ENCODE measurements at regions not wholly inside any gene's neighbourhood (a gene's known extent, or its start where the extent isn't known, plus 50 kb on each side); places are given as distances from the start of the nearest gene placed in this dataset.
A peak's percentile ranks its signal among the peaks of the same experiment; 100 is the strongest.

- Histone ChIP-seq H3K9me3 (ENCODE audit: control insufficient read depth, insufficient read depth, low read length) (no peaks in the 10 kb centered on the region), H3F3A (ENCODE audit: control insufficient read depth, insufficient read depth) (no peaks in the 10 kb centered on the region), H3K4me2 (ENCODE audit: low read length) (no peak overlapping the region), H3K79me2 (ENCODE audit: control insufficient read depth, low read length) (no peaks in the 10 kb centered on the region), H3K36me3 (ENCODE audit: control insufficient read depth, low read length) (no peaks in the 10 kb centered on the region), H3K27me3 (ENCODE audit: control insufficient read depth, low read length) (no peaks in the 10 kb centered on the region), H3K9me2 (replicated peaks; ENCODE audit: control insufficient read depth, low read length) (no peaks in the 10 kb centered on the region), H3K4me3 (ENCODE audit: low read length) (no peak overlapping the region), H3K27ac (ENCODE audit: low read depth, low read length) (no peak overlapping the region), H4K20me1 (ENCODE audit: control insufficient read depth, insufficient read depth, low read depth, low read length) (no peaks in the 10 kb centered on the region), H3K4me1 (ENCODE audit: control insufficient read depth, low read length) (peaks cover 7% of the 10 kb centered on the region)
- TF ChIP-seq CTCF (IDR thresholded peaks at IDR 0.05; ENCODE audit: low read depth, low read length, poor library complexity, severe bottlenecking): no peak
- no peak for TF ChIP-seq EZH2phosphoT487 (IDR thresholded peaks at IDR 0.05; ENCODE audit: borderline replicate concordance, low read length)
Measured at GRCh38 chr5:88557131-88557530, 288.5 kb upstream of the TMEM161B start.

- H3K36me3 ChIP-seq (ENCODE audit: control insufficient read depth, low read length): no peaks in the 10 kb centered on the region
- H3K4me3 ChIP-seq (ENCODE audit: low read length): no peak overlapping the region
- no peak for TF ChIP-seq EZH2phosphoT487 (IDR thresholded peaks at IDR 0.05; ENCODE audit: borderline replicate concordance, low read length)
- no peak for TF ChIP-seq CTCF (IDR thresholded peaks at IDR 0.05; ENCODE audit: low read depth, low read length, poor library complexity, severe bottlenecking)
Measured at GRCh38 chr5:88556406-88556805, 287.8 kb upstream of the TMEM161B start.

GRCh38 chr5:88555674-88556073, 287.0 kb upstream of the TMEM161B start:
- TF ChIP-seq CTCF (IDR thresholded peaks at IDR 0.05; ENCODE audit: low read depth, low read length, poor library complexity, severe bottlenecking) (no peak), EZH2phosphoT487 (IDR thresholded peaks at IDR 0.05; ENCODE audit: borderline replicate concordance, low read length) (no peak)
- no peaks in the 10 kb centered on the region for H3K9me2 ChIP-seq (replicated peaks; ENCODE audit: control insufficient read depth, low read length)
- no peaks in the 10 kb centered on the region for H3K36me3 ChIP-seq (ENCODE audit: control insufficient read depth, low read length)
- no peaks in the 10 kb centered on the region for H4K20me1 ChIP-seq (ENCODE audit: control insufficient read depth, insufficient read depth, low read depth, low read length)
- peaks cover 7% of the 10 kb centered on the region for H3K4me1 ChIP-seq (ENCODE audit: control insufficient read depth, low read length)
- no peaks in the 10 kb centered on the region for H3K9me3 ChIP-seq (ENCODE audit: control insufficient read depth, insufficient read depth, low read length)
- H3K27me3 ChIP-seq (ENCODE audit: control insufficient read depth, low read length): no peaks in the 10 kb centered on the region
- no peaks in the 10 kb centered on the region for H3K79me2 ChIP-seq (ENCODE audit: control insufficient read depth, low read length)
- H3K4me2 ChIP-seq (ENCODE audit: low read length): peak overlapping the region; percentile 25
- no peak overlapping the region for H3K27ac ChIP-seq (ENCODE audit: low read depth, low read length)
- H3K4me3 ChIP-seq (ENCODE audit: low read length): no peak overlapping the region
- H3F3A ChIP-seq (ENCODE audit: control insufficient read depth, insufficient read depth): no peaks in the 10 kb centered on the region

More at GRCh38 chr5:88556406-88556805, 287.8 kb upstream of the TMEM161B start:
- no peaks in the 10 kb centered on the region for H3F3A ChIP-seq (ENCODE audit: control insufficient read depth, insufficient read depth)
- no peaks in the 10 kb centered on the region for H3K79me2 ChIP-seq (ENCODE audit: control insufficient read depth, low read length)
- no peaks in the 10 kb centered on the region for H4K20me1 ChIP-seq (ENCODE audit: control insufficient read depth, insufficient read depth, low read depth, low read length)
- H3K4me1 ChIP-seq (ENCODE audit: control insufficient read depth, low read length): peaks cover 7% of the 10 kb centered on the region
- H3K27me3 ChIP-seq (ENCODE audit: control insufficient read depth, low read length): no peaks in the 10 kb centered on the region
- no peak overlapping the region for H3K4me2 ChIP-seq (ENCODE audit: low read length)
- H3K9me3 ChIP-seq (ENCODE audit: control insufficient read depth, insufficient read depth, low read length): no peaks in the 10 kb centered on the region
- H3K9me2 ChIP-seq (replicated peaks; ENCODE audit: control insufficient read depth, low read length): no peaks in the 10 kb centered on the region
- H3K27ac ChIP-seq (ENCODE audit: low read depth, low read length): no peak overlapping the region

- H3K36me3 ChIP-seq (ENCODE audit: control insufficient read depth, low read length): no peaks in the 10 kb centered on the region
- no peaks in the 10 kb centered on the region for H3K79me2 ChIP-seq (ENCODE audit: control insufficient read depth, low read length)
- no peaks in the 10 kb centered on the region for H3F3A ChIP-seq (ENCODE audit: control insufficient read depth, insufficient read depth)
- no peak overlapping the region for H3K4me2 ChIP-seq (ENCODE audit: low read length)
- H3K27ac ChIP-seq (ENCODE audit: low read depth, low read length): no peak overlapping the region
- no peaks in the 10 kb centered on the region for H4K20me1 ChIP-seq (ENCODE audit: control insufficient read depth, insufficient read depth, low read depth, low read length)
- H3K9me2 ChIP-seq (replicated peaks; ENCODE audit: control insufficient read depth, low read length): no peaks in the 10 kb centered on the region
- no peaks in the 10 kb centered on the region for H3K9me3 ChIP-seq (ENCODE audit: control insufficient read depth, insufficient read depth, low read length)
- H3K27me3 ChIP-seq (ENCODE audit: control insufficient read depth, low read length): no peaks in the 10 kb centered on the region
- no peak overlapping the region for H3K4me3 ChIP-seq (ENCODE audit: low read length)
- TF ChIP-seq EZH2phosphoT487 (IDR thresholded peaks at IDR 0.05; ENCODE audit: borderline replicate concordance, low read length): no peak
- no peak for TF ChIP-seq CTCF (IDR thresholded peaks at IDR 0.05; ENCODE audit: low read depth, low read length, poor library complexity, severe bottlenecking)
- H3K4me1 ChIP-seq (ENCODE audit: control insufficient read depth, low read length): peaks cover 7% of the 10 kb centered on the region
Measured at GRCh38 chr5:88553986-88554385, 285.3 kb upstream of the TMEM161B start.

Data from DOHH2 (cell line).